Psoas muscle (tissue), 7 donors: ENCODE measurements at regions not wholly inside any gene's neighbourhood (a gene's known extent, or its start where the extent isn't known, plus 50 kb on each side); places are given as distances from the start of the nearest gene placed in this dataset.

Source experiments
- ATAC-seq, 4 donors: fragments of 200-7000 bp; cut with Tn5 transposase; one replicate each; pipeline ENCODE4 v1.9.1; 2020; ENCODE audit warnings: moderate library complexity in 3 of 4, mild to moderate bottlenecking in 2 of 4
- DNase-seq, 2 donors: peaks; one replicate each; pipeline ENCODE4 v3.0.0-alpha.2; 2020
- H3K27ac ChIP-seq: fragments of 200-600 bp; one replicate; pipeline ENCODE4 v1.8.0; 2022
- H3K27me3 ChIP-seq, 3 donors: fragments of 200-600 bp in 1 of 3; one replicate each; pipeline versions ENCODE4 v1.6.1 to v1.8.0; 2013 to 2022; ENCODE audit warnings: low read length in 2 of 3, mild to moderate bottlenecking in 2 of 3, moderate library complexity in 1 of 3; ENCODE audit not compliant: insufficient read depth in 3 of 3
- H3K36me3 ChIP-seq, 2 donors: fragments of 200-600 bp in 1 of 2; one replicate each; pipeline versions ENCODE4 v1.6.1 to v1.8.0; 2013 to 2022; ENCODE audit warnings: low read depth in 1 of 2, mild to moderate bottlenecking in 1 of 2, moderate library complexity in 1 of 2; ENCODE audit not compliant: insufficient read depth in 1 of 2
- H3K4me1 ChIP-seq: fragments of 200-600 bp; one replicate; pipeline ENCODE4 v1.8.0; 2022
- H3K4me3 ChIP-seq: fragments of 200-600 bp; one replicate; pipeline ENCODE4 v1.8.0; 2022; ENCODE audit warnings: mild to moderate bottlenecking
- H3K9me3 ChIP-seq: fragments of 200-600 bp; one replicate; pipeline ENCODE4 v1.8.0; 2022
- WGBS, 3 donors: extraction: QIAGEN DNeasy Blood & Tissue Kit; methylation state at CpG; one replicate each; pipeline versions ENCODE4 v1.1.6 to v1.1.7; 2013; 5-methylcytosine and 5-hydroxymethylcytosine counted together
- intact Hi-C, 2 donors: fragments of 100-400 bp; cut with DNase I; formaldehyde crosslinking; loops; one replicate each; pipeline versions ENCODE4 v1.11.0 to v1.14.2; 2022
- TF ChIP-seq, protein P1 (sequence below): fragments of 200-600 bp; IDR thresholded peaks from one replicate; pipeline ENCODE4 v1.8.0; 2022; ENCODE audit warnings: antibody characterized with exemption
- donor health status: healthy with polysubstance abuse.
- donor health status: DM: no; HTN: no; CAD: no; lungs with moderate emphysema.
- donor health status: Bipolar disorder and iron deficiency.
- donor health status: healthy.
- donor health status: DM: yes; HTN: yes; CAD: no.
- donor health status: DM: no; HTN: no; CAD: no.
- donor health status: DM: yes; HTN: yes; CAD: no.

DNA sequence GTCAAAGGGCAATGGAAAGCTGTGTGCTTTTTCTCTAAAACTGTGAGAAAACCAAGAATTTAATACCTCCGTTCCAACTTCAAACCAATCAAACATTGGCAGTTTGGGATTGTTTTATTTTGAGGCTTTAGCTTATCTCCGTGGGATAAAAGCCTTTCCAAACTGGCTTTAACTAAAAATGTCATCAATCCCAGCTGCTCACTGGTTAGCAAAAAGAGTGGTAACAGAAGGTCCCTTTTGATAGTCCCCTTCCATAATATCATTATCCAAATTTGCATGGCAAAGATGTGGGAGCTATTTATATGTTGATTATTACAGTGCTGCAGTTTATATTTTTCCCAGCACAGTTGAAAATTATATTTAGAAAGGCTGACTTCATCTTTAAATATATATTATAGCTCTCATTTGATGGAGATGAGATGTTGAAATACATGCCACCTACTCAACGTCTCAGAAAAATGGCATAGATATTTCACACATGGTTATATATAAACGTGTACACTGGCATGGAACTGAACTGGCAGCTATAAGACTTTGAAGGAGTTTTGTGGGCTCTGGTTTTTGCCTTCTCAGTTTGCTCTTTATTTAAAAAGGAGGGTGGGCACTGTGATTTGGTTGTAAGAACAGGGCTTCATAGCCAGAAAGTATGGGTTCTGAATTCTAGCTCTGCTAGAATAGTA lies 707.1 kb upstream of the SLIT2 start:
- DNase-seq (no peak), ATAC-seq (no peak)
- H3K9me3 ChIP-seq, result no peaks in the 10 kb centered on the region
- TF ChIP-seq, protein P1, sequence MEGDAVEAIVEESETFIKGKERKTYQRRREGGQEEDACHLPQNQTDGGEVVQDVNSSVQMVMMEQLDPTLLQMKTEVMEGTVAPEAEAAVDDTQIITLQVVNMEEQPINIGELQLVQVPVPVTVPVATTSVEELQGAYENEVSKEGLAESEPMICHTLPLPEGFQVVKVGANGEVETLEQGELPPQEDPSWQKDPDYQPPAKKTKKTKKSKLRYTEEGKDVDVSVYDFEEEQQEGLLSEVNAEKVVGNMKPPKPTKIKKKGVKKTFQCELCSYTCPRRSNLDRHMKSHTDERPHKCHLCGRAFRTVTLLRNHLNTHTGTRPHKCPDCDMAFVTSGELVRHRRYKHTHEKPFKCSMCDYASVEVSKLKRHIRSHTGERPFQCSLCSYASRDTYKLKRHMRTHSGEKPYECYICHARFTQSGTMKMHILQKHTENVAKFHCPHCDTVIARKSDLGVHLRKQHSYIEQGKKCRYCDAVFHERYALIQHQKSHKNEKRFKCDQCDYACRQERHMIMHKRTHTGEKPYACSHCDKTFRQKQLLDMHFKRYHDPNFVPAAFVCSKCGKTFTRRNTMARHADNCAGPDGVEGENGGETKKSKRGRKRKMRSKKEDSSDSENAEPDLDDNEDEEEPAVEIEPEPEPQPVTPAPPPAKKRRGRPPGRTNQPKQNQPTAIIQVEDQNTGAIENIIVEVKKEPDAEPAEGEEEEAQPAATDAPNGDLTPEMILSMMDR, result no peak
- 59 to 73% (median 59%) methylated on average over 4 of the region's 4 CpGs for WGBS, 3 donors
- no peaks in the 10 kb centered on the region for H3K27me3 ChIP-seq
- H3K4me3 ChIP-seq, result no peak overlapping the region
- H3K36me3 ChIP-seq, result no peaks in the 10 kb centered on the region
- no peak overlapping the region for H3K27ac ChIP-seq
- H3K4me1 ChIP-seq, result no peaks in the 10 kb centered on the region
- intact Hi-C loops, result no loop called here

DNA sequence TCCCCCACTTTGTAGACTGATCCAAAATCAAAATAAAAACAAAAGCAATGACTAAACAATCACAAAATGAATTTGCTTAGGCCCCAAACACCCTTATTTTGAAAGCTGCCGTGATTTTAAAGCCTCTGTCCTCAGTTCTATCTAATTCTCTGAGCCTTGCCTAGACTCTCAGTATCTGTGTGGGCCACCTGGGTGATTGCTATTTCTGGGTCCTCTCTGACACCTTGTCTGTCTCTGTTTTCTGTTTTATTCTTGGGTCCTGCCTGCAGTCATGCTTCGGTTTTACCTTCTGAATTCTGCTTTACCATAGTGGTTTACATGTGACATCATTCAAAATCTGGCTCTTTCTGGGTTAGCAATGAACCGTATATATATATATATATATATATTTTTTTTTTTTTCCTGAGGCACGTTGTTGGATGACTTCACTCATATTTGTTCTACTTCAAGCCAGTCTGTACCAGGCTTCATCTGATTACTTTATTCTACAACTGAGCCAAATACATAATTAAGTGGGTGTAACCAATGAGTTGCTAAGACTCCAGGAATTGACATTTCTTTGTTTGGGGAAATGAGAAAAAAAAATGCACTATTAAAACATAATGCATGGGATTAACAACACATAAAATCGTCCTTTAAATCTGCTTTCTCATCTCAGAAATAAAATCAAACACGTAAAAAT lies 710.7 kb upstream of the SLIT2 start:
- intact Hi-C loops, result no loop called here
- WGBS, 3 donors, result 74 to 79% (median 76%) methylated on average over 6 of the region's 6 CpGs
- no peaks in the 10 kb centered on the region for H3K27me3 ChIP-seq
- H3K9me3 ChIP-seq, result no peaks in the 10 kb centered on the region
- no peaks in the 10 kb centered on the region for H3K36me3 ChIP-seq
- H3K4me1 ChIP-seq, result no peaks in the 10 kb centered on the region
- DNase-seq, result no peak
- H3K4me3 ChIP-seq, result no peak overlapping the region
- TF ChIP-seq, protein P1, result no peak
- H3K27ac ChIP-seq, result no peak overlapping the region
- no peak for ATAC-seq

DNA sequence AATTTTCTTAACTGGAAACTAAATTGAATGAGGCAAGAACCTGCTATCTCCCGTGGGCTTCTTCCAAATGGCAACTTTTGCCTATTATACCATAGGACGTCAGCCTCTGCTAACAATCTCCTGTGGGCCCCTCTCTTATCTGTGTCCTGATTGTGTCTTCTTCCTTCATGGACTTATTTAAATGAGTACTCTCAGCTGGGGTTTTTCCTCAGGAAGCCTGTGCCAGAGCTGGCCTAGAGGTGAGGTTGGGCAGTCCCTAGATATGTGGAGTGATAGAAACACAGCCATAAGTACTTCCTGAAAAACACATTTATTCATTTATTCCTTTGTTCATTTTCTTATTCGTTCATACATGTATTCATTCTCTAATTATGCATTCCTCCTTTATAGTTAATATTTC lies 712.5 kb upstream of the SLIT2 start:
- no peak overlapping the region for H3K4me3 ChIP-seq
- TF ChIP-seq, protein P1, result no peak
- ATAC-seq, result no peak
- H3K4me1 ChIP-seq, result no peaks in the 10 kb centered on the region
- H3K36me3 ChIP-seq, result no peaks in the 10 kb centered on the region
- no peak overlapping the region for H3K27ac ChIP-seq
- intact Hi-C loops, result no loop called here
- H3K9me3 ChIP-seq, result no peaks in the 10 kb centered on the region
- H3K27me3 ChIP-seq, result no peaks in the 10 kb centered on the region
- no peak for DNase-seq
- WGBS, 3 donors, result 53 to 72% (median 70%) methylated on average over 3 of the region's 3 CpGs

DNA sequence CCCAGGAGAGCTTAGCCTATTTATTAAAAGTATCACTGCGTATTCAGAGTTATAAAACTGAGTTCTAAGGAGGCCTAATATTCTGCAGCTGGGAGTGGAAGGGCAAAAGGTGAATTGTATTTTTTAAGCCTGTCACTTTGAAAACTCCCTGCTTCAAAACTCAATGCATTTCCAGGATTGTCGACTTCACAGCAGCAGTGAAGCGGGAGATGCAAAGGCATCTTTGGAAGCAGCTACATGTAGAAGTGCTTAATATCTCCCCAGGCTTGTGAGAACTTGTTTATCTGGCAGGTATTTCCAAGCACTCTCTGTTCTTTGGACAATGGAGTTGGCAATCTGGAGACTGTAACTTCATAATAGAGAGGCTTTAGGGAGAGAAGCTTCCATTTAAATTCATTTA lies 717.5 kb upstream of the SLIT2 start:
- no peaks in the 10 kb centered on the region for H3K27me3 ChIP-seq
- H3K4me1 ChIP-seq, result no peaks in the 10 kb centered on the region
- no peaks in the 10 kb centered on the region for H3K36me3 ChIP-seq
- no peak overlapping the region for H3K27ac ChIP-seq
- intact Hi-C loops, result no loop called here
- ATAC-seq (no peak), DNase-seq (no peak)
- H3K4me3 ChIP-seq, result no peak overlapping the region
- 55 to 63% (median 62%) methylated on average over 3 of the region's 3 CpGs for WGBS, 3 donors
- no peaks in the 10 kb centered on the region for H3K9me3 ChIP-seq
- TF ChIP-seq, protein P1, result no peak
